Prostate gland (tissue), 2 donors: ENCODE measurements at regions not wholly inside any gene's neighbourhood (a gene's known extent, or its start where the extent isn't known, plus 50 kb on each side); places are given as distances from the start of the nearest gene placed in this dataset.

ENCODE experiments used
- DNase-seq: peaks from one replicate; pipeline ENCODE4 v3.0.0-alpha.2; 2019; ENCODE audit warnings: low spot score
- H3K27ac ChIP-seq, 2 donors: fragments of 200-600 bp; sonication (generic); 2 replicates each; pipeline ENCODE4 v1.5.1; 2017 to 2019
- H3K27me3 ChIP-seq: fragments of 200-600 bp; sonication (generic); replicated peaks from 2 replicates; pipeline ENCODE4 v1.5.1; 2019; ENCODE audit not compliant: insufficient read depth
- H3K36me3 ChIP-seq, 2 donors: fragments of 200-600 bp; sonication (generic); 1 replicate in 1 of 2; 2 replicates in 1 of 2; pipeline versions ENCODE4 v1.5.1 to v1.8.1; 2017 to 2019
- H3K4me1 ChIP-seq: fragments of 200-600 bp; sonication (generic); replicated peaks from 2 replicates; pipeline ENCODE4 v1.5.1; 2019
- H3K4me3 ChIP-seq, 2 donors: fragments of 200-600 bp; sonication (generic); 2 replicates each; pipeline ENCODE4 v1.5.1; 2017 to 2019
- H3K9me3 ChIP-seq: fragments of 200-600 bp; sonication (generic); 2 replicates; pipeline ENCODE4 v1.5.1; 2017
- POLR2A ChIP-seq: fragments of 450-650 bp; IDR thresholded peaks from one replicate; pipeline ENCODE4 v1.6.1; 2016; ENCODE audit warnings: antibody characterized with exemption, mild to moderate bottlenecking
- POLR2AphosphoS5 ChIP-seq: sonication (generic); formaldehyde crosslinking; IDR thresholded peaks from one replicate; pipeline ENCODE4 v1.6.1; 2017; ENCODE audit warnings: antibody characterized with exemption
- WGBS: methylation state at CpG from one replicate; pipeline ENCODE4 v1.1.5; 2018; 5-methylcytosine and 5-hydroxymethylcytosine counted together
- intact Hi-C: fragments of 100-400 bp; cut with DNase I; formaldehyde crosslinking; loops from one replicate; pipeline ENCODE4 v1.14.2; 2022
- TF ChIP-seq, protein P1 (sequence below), 4 experiments: fragments of 200-600 bp in 2 of 4; fragments of 450-650 bp in 2 of 4; sonication (generic) in 2 of 4; IDR thresholded peaks; 1 replicate in 3 of 4; 2 replicates in 1 of 4; pipeline ENCODE4 v1.5.1; 2016 to 2019; ENCODE audit warnings: antibody characterized with exemption in 4 of 4, mild to moderate bottlenecking in 2 of 4, moderate library complexity in 2 of 4

DNA sequence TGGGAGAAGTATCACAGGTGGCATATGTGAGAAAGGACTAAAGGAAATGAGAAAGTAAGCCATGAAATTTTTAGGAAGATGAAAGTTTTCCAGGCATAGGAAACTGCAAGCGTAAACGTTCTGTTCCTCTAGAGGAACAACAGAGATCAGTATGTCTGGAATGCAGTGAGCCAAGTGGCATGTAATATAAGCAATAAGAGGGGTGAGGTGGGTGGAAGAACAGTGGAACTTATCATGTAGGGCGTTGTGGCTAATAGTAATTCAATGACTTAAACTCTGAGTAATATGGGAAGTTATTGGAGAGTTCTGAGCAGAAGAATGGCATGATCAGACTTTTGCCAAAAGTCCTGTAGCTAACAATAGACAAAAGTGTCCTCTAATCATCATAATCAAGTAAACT lies 902.9 kb downstream of the EPHA3 start:
- Histone ChIP-seq H3K27ac (no peak overlapping the region), H3K4me3 (no peak overlapping the region), H3K36me3 (no peaks in the 10 kb centered on the region), H3K9me3 (no peaks in the 10 kb centered on the region), H3K27me3 (no peaks in the 10 kb centered on the region), H3K4me1 (no peaks in the 10 kb centered on the region)
- TF ChIP-seq, protein P1, sequence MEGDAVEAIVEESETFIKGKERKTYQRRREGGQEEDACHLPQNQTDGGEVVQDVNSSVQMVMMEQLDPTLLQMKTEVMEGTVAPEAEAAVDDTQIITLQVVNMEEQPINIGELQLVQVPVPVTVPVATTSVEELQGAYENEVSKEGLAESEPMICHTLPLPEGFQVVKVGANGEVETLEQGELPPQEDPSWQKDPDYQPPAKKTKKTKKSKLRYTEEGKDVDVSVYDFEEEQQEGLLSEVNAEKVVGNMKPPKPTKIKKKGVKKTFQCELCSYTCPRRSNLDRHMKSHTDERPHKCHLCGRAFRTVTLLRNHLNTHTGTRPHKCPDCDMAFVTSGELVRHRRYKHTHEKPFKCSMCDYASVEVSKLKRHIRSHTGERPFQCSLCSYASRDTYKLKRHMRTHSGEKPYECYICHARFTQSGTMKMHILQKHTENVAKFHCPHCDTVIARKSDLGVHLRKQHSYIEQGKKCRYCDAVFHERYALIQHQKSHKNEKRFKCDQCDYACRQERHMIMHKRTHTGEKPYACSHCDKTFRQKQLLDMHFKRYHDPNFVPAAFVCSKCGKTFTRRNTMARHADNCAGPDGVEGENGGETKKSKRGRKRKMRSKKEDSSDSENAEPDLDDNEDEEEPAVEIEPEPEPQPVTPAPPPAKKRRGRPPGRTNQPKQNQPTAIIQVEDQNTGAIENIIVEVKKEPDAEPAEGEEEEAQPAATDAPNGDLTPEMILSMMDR (IDR thresholded peaks at IDR 0.05): no peak
- TF ChIP-seq POLR2A: no peak
- TF ChIP-seq POLR2AphosphoS5: no peak
- WGBS: 26% methylated on average over 3 of the region's 3 CpGs
- no peak for DNase-seq
- intact Hi-C loops: no loop called here

DNA sequence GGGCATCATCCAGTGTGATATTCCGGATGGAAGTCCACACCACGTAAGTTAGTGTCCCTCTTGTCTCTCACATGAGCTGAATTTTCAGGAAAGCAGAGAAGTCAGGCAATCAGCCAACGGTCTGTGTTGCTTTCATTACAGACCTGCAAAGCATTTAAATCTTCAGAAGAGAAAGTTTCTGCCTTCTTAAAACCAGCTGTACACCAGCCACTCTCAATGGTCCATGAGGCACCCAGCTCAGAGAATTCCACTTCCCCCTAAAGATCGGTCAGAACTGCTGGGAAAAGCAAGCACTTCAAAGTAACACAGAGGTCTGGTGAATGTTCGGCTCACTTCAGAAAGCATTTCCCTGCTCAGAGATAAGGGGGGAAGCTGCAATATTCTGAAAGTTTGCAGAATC lies 903.7 kb downstream of the EPHA3 start:
- Histone ChIP-seq H3K36me3 (no peaks in the 10 kb centered on the region), H3K9me3 (no peaks in the 10 kb centered on the region), H3K4me1 (no peaks in the 10 kb centered on the region), H3K27ac (no peak overlapping the region), H3K27me3 (no peaks in the 10 kb centered on the region), H3K4me3 (no peak overlapping the region)
- DNase-seq: no peak
- intact Hi-C loops: no loop called here
- TF ChIP-seq, protein P1 (IDR thresholded peaks at IDR 0.05): no peak
- no peak for TF ChIP-seq POLR2A
- TF ChIP-seq POLR2AphosphoS5: no peak
- WGBS: 18% methylated on average over 5 of the region's 5 CpGs

DNA sequence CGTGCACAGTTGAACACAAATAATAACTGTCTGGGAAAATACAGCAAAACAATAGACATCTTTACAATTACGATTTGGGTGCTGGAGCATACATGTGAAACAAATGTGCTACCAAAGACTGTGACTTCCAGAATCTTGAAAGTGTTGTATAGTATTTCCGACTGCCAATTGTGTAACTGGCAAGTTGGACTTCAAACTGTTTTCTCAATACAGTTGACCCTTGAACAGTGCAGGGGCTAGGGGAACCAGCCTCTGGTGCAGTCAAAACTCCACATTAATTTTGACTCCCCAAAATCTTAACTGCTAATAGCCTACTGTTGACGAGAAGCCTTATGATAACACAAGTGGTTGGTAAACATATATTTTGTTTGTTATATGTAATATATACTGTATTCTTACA lies 904.2 kb downstream of the EPHA3 start:
- H3K36me3 ChIP-seq: no peaks in the 10 kb centered on the region
- H3K9me3 ChIP-seq: no peaks in the 10 kb centered on the region
- H3K27me3 ChIP-seq: no peaks in the 10 kb centered on the region
- no peak for DNase-seq
- intact Hi-C loops: no loop called here
- WGBS: 72% methylated on average over 4 of the region's 4 CpGs
- H3K27ac ChIP-seq: no peak overlapping the region
- H3K4me1 ChIP-seq: no peaks in the 10 kb centered on the region
- no peak overlapping the region for H3K4me3 ChIP-seq
- no peak for TF ChIP-seq POLR2AphosphoS5
- TF ChIP-seq POLR2A: no peak
- TF ChIP-seq, protein P1 (IDR thresholded peaks at IDR 0.05): no peak

DNA sequence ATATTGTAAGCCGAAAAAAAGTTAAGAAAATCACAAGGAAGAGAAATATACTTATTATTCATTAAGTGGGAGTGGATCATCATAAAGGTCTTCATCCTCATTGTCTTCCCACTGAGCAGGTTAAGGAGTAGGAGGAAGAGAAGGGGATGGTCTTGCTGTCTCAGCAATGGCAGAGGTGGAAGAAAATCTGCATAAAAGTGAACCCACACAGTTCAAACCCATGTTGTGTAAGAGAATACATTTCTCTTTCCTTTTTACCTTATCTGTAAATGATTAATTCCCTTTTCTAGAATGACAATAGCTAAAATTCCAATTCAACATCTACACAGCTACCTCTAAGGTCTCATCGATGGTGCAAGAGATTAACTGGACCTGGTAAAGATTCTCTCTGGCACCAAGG lies 904.6 kb downstream of the EPHA3 start:
- intact Hi-C loops: no loop called here
- Histone ChIP-seq H3K27ac (no peak overlapping the region), H3K9me3 (no peaks in the 10 kb centered on the region), H3K36me3 (no peaks in the 10 kb centered on the region), H3K4me1 (no peaks in the 10 kb centered on the region), H3K4me3 (no peak overlapping the region), H3K27me3 (no peaks in the 10 kb centered on the region)
- 79% methylated on average over 2 of the region's 2 CpGs for whole genome bisulfite sequencing
- no peak for DNase-seq
- TF ChIP-seq, protein P1 (IDR thresholded peaks at IDR 0.05): no peak
- TF ChIP-seq POLR2AphosphoS5: no peak
- no peak for TF ChIP-seq POLR2A

DNA sequence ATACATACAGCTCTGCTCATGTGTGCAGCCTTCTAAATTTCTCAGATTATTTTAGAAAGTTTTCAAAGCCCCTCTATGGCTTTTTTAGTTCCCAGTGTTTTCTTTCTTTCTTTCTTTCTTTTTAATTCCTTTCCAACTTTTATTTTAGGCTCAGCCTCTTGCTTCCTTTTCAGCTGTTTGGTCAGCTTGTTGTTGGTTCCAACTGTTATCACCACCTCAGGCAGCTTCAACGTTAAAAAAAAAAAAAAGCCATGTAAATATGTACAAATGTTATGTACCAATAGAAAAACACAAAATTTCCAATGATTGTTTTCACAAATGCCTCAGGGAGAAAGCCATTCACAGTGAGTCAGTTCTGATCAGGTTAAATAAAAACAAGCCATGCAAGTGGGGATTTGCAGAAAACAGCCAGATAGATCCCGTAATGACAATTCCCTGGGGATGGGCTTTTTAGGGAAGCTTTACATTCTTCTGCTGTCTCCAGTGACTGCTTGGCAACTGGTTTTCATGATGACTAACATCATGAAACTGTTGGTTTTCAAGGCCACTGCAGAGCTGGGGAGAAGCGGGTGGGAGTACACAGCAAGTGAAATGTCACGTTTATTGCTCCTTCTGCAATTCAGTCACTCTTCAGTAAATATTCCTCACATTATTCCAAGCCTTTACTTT lies 908.4 kb downstream of the EPHA3 start:
- Histone ChIP-seq H3K27me3 (no peaks in the 10 kb centered on the region), H3K27ac (no peak overlapping the region), H3K4me1 (no peaks in the 10 kb centered on the region), H3K4me3 (no peak overlapping the region), H3K36me3 (no peaks in the 10 kb centered on the region), H3K9me3 (no peaks in the 10 kb centered on the region)
- intact Hi-C loops: no loop called here
- TF ChIP-seq, protein P1 (IDR thresholded peaks at IDR 0.05): no peak
- TF ChIP-seq POLR2A (no peak), POLR2AphosphoS5 (no peak)
- WGBS: 33% methylated on average over 4 of the region's 4 CpGs
- DNase-seq: no peak
